ENCODE measurements at regions not wholly inside any gene's neighbourhood (a gene's known extent, or its start where the extent isn't known, plus 50 kb on each side); places are given as distances from the start of the nearest gene placed in this dataset.

GRCh38 chr15:81596159-81596865, 222.3 kb upstream of the TMC3 start:
- H3K14ac ChIP-seq (ENCODE audit: insufficient read depth, low read length) = no peak overlapping the region
- H3K56ac ChIP-seq (ENCODE audit: insufficient read length, low read depth, low read length) = no peak overlapping the region
- H4K20me1 ChIP-seq (ENCODE audit: control insufficient read depth, insufficient read depth, insufficient read length) = no peaks in the 10 kb centered on the region
- H3T11ph ChIP-seq (ENCODE audit: low read length) = no peak overlapping the region
- H3K23me2 ChIP-seq (ENCODE audit: insufficient read length, low read depth, low read length, poor library complexity, severe bottlenecking) = no peaks in the 10 kb centered on the region
- H3K9ac ChIP-seq (ENCODE audit: extremely low read depth, insufficient read length, low read length) = no peak overlapping the region
- H2BK120ac ChIP-seq (ENCODE audit: low read depth, low read length, poor library complexity, severe bottlenecking) = no peak overlapping the region
- peaks cover 9 to 11% (median 9%) of the 10 kb centered on the region in 3 experiments for H3K36me3 Mint-ChIP-seq (ENCODE audit: insufficient read depth in 1 of 3, low read depth in 3 of 3)
- H3K4me3 Mint-ChIP-seq = no peak overlapping the region
- peaks cover 2% of the 10 kb centered on the region in 2 experiments; a peak in 1 of 4 replicates for H3K4me1 Mint-ChIP-seq
- no peak overlapping the region for H2BK15ac ChIP-seq (ENCODE audit: low read depth, low read length)
- no peak overlapping the region for H2BK12ac ChIP-seq (ENCODE audit: insufficient read length, low read depth, low read length)
- H3K18ac ChIP-seq (ENCODE audit: insufficient read length, low read depth, low read length) = no peak overlapping the region
- H3K23ac ChIP-seq (ENCODE audit: insufficient read length, low read depth, low read length) = no peak overlapping the region
- no peak overlapping the region for H3K27ac ChIP-seq (ENCODE audit: insufficient read length, low read depth, low read length)
- no CpG with 5 or more reads among the region's 6 CpGs for WGBS (ENCODE audit: extremely low coverage, insufficient read length, low lambda C conversion rate)
- TF ChIP-seq, protein P1, sequence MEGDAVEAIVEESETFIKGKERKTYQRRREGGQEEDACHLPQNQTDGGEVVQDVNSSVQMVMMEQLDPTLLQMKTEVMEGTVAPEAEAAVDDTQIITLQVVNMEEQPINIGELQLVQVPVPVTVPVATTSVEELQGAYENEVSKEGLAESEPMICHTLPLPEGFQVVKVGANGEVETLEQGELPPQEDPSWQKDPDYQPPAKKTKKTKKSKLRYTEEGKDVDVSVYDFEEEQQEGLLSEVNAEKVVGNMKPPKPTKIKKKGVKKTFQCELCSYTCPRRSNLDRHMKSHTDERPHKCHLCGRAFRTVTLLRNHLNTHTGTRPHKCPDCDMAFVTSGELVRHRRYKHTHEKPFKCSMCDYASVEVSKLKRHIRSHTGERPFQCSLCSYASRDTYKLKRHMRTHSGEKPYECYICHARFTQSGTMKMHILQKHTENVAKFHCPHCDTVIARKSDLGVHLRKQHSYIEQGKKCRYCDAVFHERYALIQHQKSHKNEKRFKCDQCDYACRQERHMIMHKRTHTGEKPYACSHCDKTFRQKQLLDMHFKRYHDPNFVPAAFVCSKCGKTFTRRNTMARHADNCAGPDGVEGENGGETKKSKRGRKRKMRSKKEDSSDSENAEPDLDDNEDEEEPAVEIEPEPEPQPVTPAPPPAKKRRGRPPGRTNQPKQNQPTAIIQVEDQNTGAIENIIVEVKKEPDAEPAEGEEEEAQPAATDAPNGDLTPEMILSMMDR (conservative IDR thresholded peaks at IDR 0.05) = no peak
- DNase-seq = no peak
- no peak overlapping the region for H3K4ac ChIP-seq (ENCODE audit: low read depth, low read length)
- H3K27me3 ChIP-seq (ENCODE audit: insufficient read depth, low read length) = no peaks in the 10 kb centered on the region
- no peak overlapping the region for H2BK5ac ChIP-seq (ENCODE audit: insufficient read length, low read length)
- peaks cover 3% of the 10 kb centered on the region; the same call in 1 of the 2 replicates for H3K27me3 Mint-ChIP-seq (ENCODE audit: low read depth)
- no peak overlapping the region for H4K5ac ChIP-seq (ENCODE audit: insufficient read length, low read depth, low read length)
- no peak overlapping the region for H2BK20ac ChIP-seq (ENCODE audit: low read depth, low read length, poor library complexity, severe bottlenecking)
- no peak overlapping the region for H3K27ac Mint-ChIP-seq
- H2AK5ac ChIP-seq (ENCODE audit: insufficient read length, low read length) = no peak overlapping the region
- no peaks in the 10 kb centered on the region for H3K9me3 ChIP-seq (ENCODE audit: control insufficient read depth, low read depth, low read length)
- no peak overlapping the region for H2AFZ ChIP-seq (ENCODE audit: low read length)
- peaks cover 13 to 19% of the 10 kb centered on the region in 2 experiments for H3K9me3 Mint-ChIP-seq
- H4K8ac ChIP-seq (replicated peaks; ENCODE audit: insufficient read length, low read depth, low read length) = no peak overlapping the region
- H3K79me2 ChIP-seq (ENCODE audit: insufficient read depth, low read length) = no peaks in the 10 kb centered on the region
- H3K4me1 ChIP-seq (ENCODE audit: insufficient read depth, low read length) = no peaks in the 10 kb centered on the region
- H4K91ac ChIP-seq (ENCODE audit: insufficient read length, low read depth, low read length) = no peak overlapping the region
- no peaks in the 10 kb centered on the region for H3K79me1 ChIP-seq (ENCODE audit: insufficient read depth, low read depth, low read length, poor library complexity, severe bottlenecking)
- H3K4me2 ChIP-seq (ENCODE audit: insufficient read depth, insufficient read length, low read length) = no peak overlapping the region

Data from H9 (cell line).